Osteoblast (primary cell): ENCODE measurements at regions not wholly inside any gene's neighbourhood (a gene's known extent, or its start where the extent isn't known, plus 50 kb on each side); places are given as distances from the start of the nearest gene placed in this dataset.

ENCODE experiments used
- DNase-seq: peaks from one replicate; pipeline ENCODE4 v3.0.0; 2011; ENCODE audit warnings: low spot score, mixed read lengths; ENCODE audit not compliant: insufficient read length; ENCODE audit errors: missing footprints
- H2AFZ ChIP-seq: 2 replicates; pipeline ENCODE4 v1.6.0; 2011; ENCODE audit warnings: mild to moderate bottlenecking, low read length
- H3K27ac ChIP-seq: 2 replicates; pipeline ENCODE4 v1.5.1; 2011; ENCODE audit warnings: mild to moderate bottlenecking, low read depth, low read length, moderate library complexity
- H3K27me3 ChIP-seq: 2 replicates; pipeline ENCODE4 v1.6.0; 2012; ENCODE audit warnings: mild to moderate bottlenecking, control low read depth, inconsistent platforms, low read length, moderate library complexity; ENCODE audit not compliant: insufficient read depth
- H3K36me3 ChIP-seq: 2 replicates; pipeline ENCODE4 v1.5.1; 2011; ENCODE audit warnings: mild to moderate bottlenecking, low read length, control low read depth, moderate library complexity; ENCODE audit not compliant: insufficient read depth
- H3K4me1 ChIP-seq: 2 replicates; pipeline ENCODE4 v1.5.1; 2011; ENCODE audit warnings: mild to moderate bottlenecking, low read length, control low read depth, moderate library complexity; ENCODE audit not compliant: insufficient read depth
- H3K4me2 ChIP-seq: 2 replicates; pipeline ENCODE4 v1.6.0; 2011; ENCODE audit warnings: mild to moderate bottlenecking, low read length; ENCODE audit not compliant: insufficient read depth
- H3K4me3 ChIP-seq: fragments of 200-600 bp; sonication (generic); 3 replicates; pipeline ENCODE4 v1.5.1; 2012; ENCODE audit warnings: mild to moderate bottlenecking, low read length, inconsistent platforms; ENCODE audit not compliant: insufficient read depth
- H3K79me2 ChIP-seq: 2 replicates; pipeline ENCODE4 v1.6.0; 2012; ENCODE audit warnings: mild to moderate bottlenecking, low read length, control low read depth, inconsistent platforms; ENCODE audit not compliant: insufficient read depth
- H3K9me3 ChIP-seq: 2 replicates; pipeline ENCODE4 v1.5.1; 2011; ENCODE audit warnings: low read depth, low read length, control low read depth
- H4K20me1 ChIP-seq: 2 replicates; pipeline ENCODE4 v1.6.0; 2012; ENCODE audit warnings: mild to moderate bottlenecking, low read length, control low read depth; ENCODE audit not compliant: insufficient read depth
- CTCF ChIP-seq: IDR thresholded peaks from 2 replicates; pipeline ENCODE4 v1.5.1; 2011; ENCODE audit warnings: mild to moderate bottlenecking, low read depth, low read length, moderate library complexity; ENCODE audit errors: extremely low read depth

- no peaks in the 10 kb centered on the region for H3K36me3 ChIP-seq
- H3K27me3 ChIP-seq: no peaks in the 10 kb centered on the region
- H3K79me2 ChIP-seq: no peaks in the 10 kb centered on the region
- no peak for DNase-seq
- no peaks in the 10 kb centered on the region for H3K4me1 ChIP-seq
- no peaks in the 10 kb centered on the region for H4K20me1 ChIP-seq
- H3K4me3 ChIP-seq: no peak overlapping the region
- no peak overlapping the region for H2AFZ ChIP-seq
- H3K9me3 ChIP-seq: no peaks in the 10 kb centered on the region
- TF ChIP-seq CTCF: no peak
- H3K4me2 ChIP-seq: no peak overlapping the region
- H3K27ac ChIP-seq: no peak overlapping the region
These were observed 237.7 kb downstream of the SEC16B start for GRCh38 chr1:177732178-177732577.

GRCh38 chr1:177729646-177730045 lies 240.2 kb downstream of the SEC16B start:
- Histone ChIP-seq H3K4me2 (no peak overlapping the region), H3K4me3 (no peak overlapping the region), H3K27ac (no peak overlapping the region), H3K36me3 (no peaks in the 10 kb centered on the region), H3K27me3 (no peaks in the 10 kb centered on the region), H3K9me3 (no peaks in the 10 kb centered on the region), H4K20me1 (no peaks in the 10 kb centered on the region), H2AFZ (no peak overlapping the region), H3K4me1 (no peaks in the 10 kb centered on the region), H3K79me2 (no peaks in the 10 kb centered on the region)
- no peak for DNase-seq
- no peak for TF ChIP-seq CTCF

- no peak for TF ChIP-seq CTCF
- H3K4me3 ChIP-seq: no peak overlapping the region
- H3K4me1 ChIP-seq: no peaks in the 10 kb centered on the region
- H3K27me3 ChIP-seq: no peaks in the 10 kb centered on the region
- H2AFZ ChIP-seq: no peak overlapping the region
- no peaks in the 10 kb centered on the region for H3K79me2 ChIP-seq
- H3K36me3 ChIP-seq: no peaks in the 10 kb centered on the region
- no peak overlapping the region for H3K4me2 ChIP-seq
- no peak for DNase-seq
- H3K27ac ChIP-seq: no peak overlapping the region
- H3K9me3 ChIP-seq: no peaks in the 10 kb centered on the region
- H4K20me1 ChIP-seq: no peaks in the 10 kb centered on the region
These were observed 246.3 kb downstream of the SEC16B start for GRCh38 chr1:177723533-177723932.

GRCh38 chr1:177710696-177711620 lies 258.9 kb downstream of the SEC16B start:
- Histone ChIP-seq H3K27me3 (no peaks in the 10 kb centered on the region), H3K27ac (no peak overlapping the region), H3K4me2 (no peak overlapping the region), H3K36me3 (no peaks in the 10 kb centered on the region), H2AFZ (no peak overlapping the region), H3K4me1 (no peaks in the 10 kb centered on the region), H3K9me3 (no peaks in the 10 kb centered on the region), H4K20me1 (no peaks in the 10 kb centered on the region), H3K79me2 (no peaks in the 10 kb centered on the region), H3K4me3 (no peak overlapping the region)
- no peak for TF ChIP-seq CTCF
- DNase-seq: peak; percentile 72
